ENCODE measurements at regions not wholly inside any gene's neighbourhood (a gene's known extent, or its start where the extent isn't known, plus 50 kb on each side); places are given as distances from the start of the nearest gene placed in this dataset.

DNA sequence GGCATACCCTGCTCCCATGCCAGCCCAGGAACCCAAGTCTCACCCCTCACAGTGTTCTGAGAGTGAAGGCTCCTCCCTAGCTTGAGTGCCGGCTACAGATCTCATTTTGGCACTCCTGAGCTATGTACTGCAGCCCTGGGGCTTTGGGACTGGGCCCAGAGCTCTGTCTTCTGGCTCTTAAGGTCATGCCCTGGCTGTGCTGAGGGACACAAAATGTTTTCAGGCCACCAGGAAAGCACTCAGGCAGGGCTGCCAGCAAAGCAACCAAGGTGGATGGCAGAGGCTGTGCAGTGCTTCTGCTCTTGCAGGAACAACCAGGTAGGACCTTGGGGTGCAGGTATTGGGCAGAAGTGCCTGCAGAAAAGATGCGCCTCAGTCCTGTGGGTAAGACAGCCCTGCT, 564.0 kb downstream of the SLC6A15 start:
- H4K20me1 ChIP-seq (ENCODE audit: insufficient read depth, low read length): no peaks in the 10 kb centered on the region
- POLR2A ChIA-PET (ENCODE audit: unreplicated experiment): no interaction called here
- ATAC-seq (ENCODE audit: low read depth) (no peak), DNase-seq (no peak)
- intact Hi-C loops (cut with micrococcal nuclease) (no loop called here), dilution Hi-C loops (cut with HindIII; ENCODE audit: low sequenced_read_pairs, unreplicated experiment) (no loop called here), in situ Hi-C loops (cut with MboI; ENCODE audit: low sequenced_read_pairs) (no loop called here)
- no peak overlapping the region for H2BK5ac ChIP-seq (ENCODE audit: low read depth, low read length, poor library complexity, severe bottlenecking)
- WGBS, 2 experiments (ENCODE audit: extremely low coverage in 2 of 2, insufficient read length in 1 of 2): no CpG with 5 or more reads among the region's 2 CpGs
- H3K27me3 ChIP-seq (ENCODE audit: control insufficient read depth, insufficient read depth, low read length): no peaks in the 10 kb centered on the region
- no peak overlapping the region for H4K5ac ChIP-seq (ENCODE audit: low read depth, low read length)
- H2AK9ac ChIP-seq (replicated peaks; ENCODE audit: low read depth, low read length, poor library complexity): no peak overlapping the region
- no peak overlapping the region for H3K9ac ChIP-seq (ENCODE audit: low read depth, low read length)
- H3K23ac ChIP-seq (ENCODE audit: low read depth, low read length): no peak overlapping the region
- no peak for TF ChIP-seq CHD1 (IDR thresholded peaks at IDR 0.05; ENCODE audit: low read depth, low read length)
- TF ChIP-seq SMC3 (IDR thresholded peaks at IDR 0.05; ENCODE audit: low read depth, low read length): no peak
- no peak for TF ChIP-seq MAFK (IDR thresholded peaks at IDR 0.05; ENCODE audit: low read depth, low read length)
- TF ChIP-seq, protein P1, sequence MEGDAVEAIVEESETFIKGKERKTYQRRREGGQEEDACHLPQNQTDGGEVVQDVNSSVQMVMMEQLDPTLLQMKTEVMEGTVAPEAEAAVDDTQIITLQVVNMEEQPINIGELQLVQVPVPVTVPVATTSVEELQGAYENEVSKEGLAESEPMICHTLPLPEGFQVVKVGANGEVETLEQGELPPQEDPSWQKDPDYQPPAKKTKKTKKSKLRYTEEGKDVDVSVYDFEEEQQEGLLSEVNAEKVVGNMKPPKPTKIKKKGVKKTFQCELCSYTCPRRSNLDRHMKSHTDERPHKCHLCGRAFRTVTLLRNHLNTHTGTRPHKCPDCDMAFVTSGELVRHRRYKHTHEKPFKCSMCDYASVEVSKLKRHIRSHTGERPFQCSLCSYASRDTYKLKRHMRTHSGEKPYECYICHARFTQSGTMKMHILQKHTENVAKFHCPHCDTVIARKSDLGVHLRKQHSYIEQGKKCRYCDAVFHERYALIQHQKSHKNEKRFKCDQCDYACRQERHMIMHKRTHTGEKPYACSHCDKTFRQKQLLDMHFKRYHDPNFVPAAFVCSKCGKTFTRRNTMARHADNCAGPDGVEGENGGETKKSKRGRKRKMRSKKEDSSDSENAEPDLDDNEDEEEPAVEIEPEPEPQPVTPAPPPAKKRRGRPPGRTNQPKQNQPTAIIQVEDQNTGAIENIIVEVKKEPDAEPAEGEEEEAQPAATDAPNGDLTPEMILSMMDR (conservative IDR thresholded peaks at IDR 0.05; ENCODE audit: low read depth, low read length): no peak
- no peak for TF ChIP-seq BHLHE40 (IDR thresholded peaks at IDR 0.05; ENCODE audit: low read depth, low read length)
- TF ChIP-seq ELK1 (IDR thresholded peaks at IDR 0.05; ENCODE audit: borderline replicate concordance, low read depth, low read length): no peak
- TF ChIP-seq RAD21 (IDR thresholded peaks at IDR 0.05; ENCODE audit: low read length): no peak
- TF ChIP-seq RFX5 (IDR thresholded peaks at IDR 0.05; ENCODE audit: low read depth, low read length): no peak
- TF ChIP-seq RCOR1 (IDR thresholded peaks at IDR 0.05; ENCODE audit: insufficient replicate concordance, low read length): no peak
- TF ChIP-seq NFE2L2 (IDR thresholded peaks at IDR 0.05; ENCODE audit: low read depth, low read length): no peak
- no peak for TF ChIP-seq CEBPB (IDR thresholded peaks at IDR 0.05; ENCODE audit: low read depth, low read length)
- TF ChIP-seq MAZ (IDR thresholded peaks at IDR 0.05; ENCODE audit: borderline replicate concordance, low read depth, low read length): no peak
- TF ChIP-seq FOS (IDR thresholded peaks at IDR 0.05; ENCODE audit: low read depth, low read length): no peak
- no peak for TF ChIP-seq POLR2A (IDR thresholded peaks at IDR 0.05; ENCODE audit: low read depth, low read length)
- TF ChIP-seq USF2 (IDR thresholded peaks at IDR 0.05; ENCODE audit: low read depth, low read length): no peak
- TF ChIP-seq MXI1 (IDR thresholded peaks at IDR 0.05; ENCODE audit: borderline replicate concordance, low read depth, low read length): no peak
- H2BK20ac ChIP-seq (ENCODE audit: low read depth, low read length): no peak overlapping the region
- no peaks in the 10 kb centered on the region for H3K79me1 ChIP-seq (ENCODE audit: low read depth in 1 of 2, low read length in 2 of 2)
- no peaks in the 10 kb centered on the region for H3K36me3 ChIP-seq (ENCODE audit: control insufficient read depth, insufficient read depth, low read length)
- no peak overlapping the region for H3K27ac ChIP-seq (ENCODE audit: insufficient read depth, low read length)
- H3K56ac ChIP-seq (ENCODE audit: extremely low read depth, insufficient read depth, low read length): no peak overlapping the region
- BruUV-seq (replicated peaks): no TSS peak
- H3K18ac ChIP-seq (ENCODE audit: low read depth, low read length): no peak overlapping the region
- CTCF ChIA-PET: no interaction called here
- H3K4me3 ChIP-seq (ENCODE audit: insufficient read depth, low read depth, low read length): no peak overlapping the region
- no peak overlapping the region for H3K4ac ChIP-seq (ENCODE audit: low read depth, low read length)
- no peak overlapping the region for H2BK120ac ChIP-seq (ENCODE audit: low read depth, low read length)
- no peak overlapping the region for H4K8ac ChIP-seq (ENCODE audit: low read depth in 2 of 2, low read length in 2 of 2)
- H4K91ac ChIP-seq (ENCODE audit: insufficient read depth, low read depth, low read length): no peak overlapping the region
- H2AFZ ChIP-seq (replicated peaks; ENCODE audit: low read length, poor library complexity): no peak overlapping the region
- no peaks in the 10 kb centered on the region for H3K4me1 ChIP-seq (ENCODE audit: control insufficient read depth, insufficient read depth, low read length)
- H3K14ac ChIP-seq (replicated peaks; ENCODE audit: low read depth, low read length): no peak overlapping the region
- no peaks in the 10 kb centered on the region for H3K9me3 ChIP-seq (ENCODE audit: control insufficient read depth, insufficient read depth, low read length)
- no peak overlapping the region for H2BK15ac ChIP-seq (ENCODE audit: low read depth, low read length)
- H2AK5ac ChIP-seq (ENCODE audit: low read depth, low read length): no peak overlapping the region
- H3K9me1 ChIP-seq (ENCODE audit: insufficient read depth, low read length): no peaks in the 10 kb centered on the region
- no peak overlapping the region for H3K4me2 ChIP-seq (ENCODE audit: low read depth, low read length)

All from IMR-90 (cell line).